Pancreas (tissue), 10 donors: ENCODE measurements at regions not wholly inside any gene's neighbourhood (a gene's known extent, or its start where the extent isn't known, plus 50 kb on each side); places are given as distances from the start of the nearest gene placed in this dataset.

Experiments used
- ATAC-seq, 4 donors: fragments of 200-7000 bp; cut with Tn5 transposase; one replicate each; pipeline versions ENCODE4 v1.8.0 to v1.9.1; 2020; ENCODE audit warnings: mild to moderate bottlenecking in 4 of 4, moderate library complexity in 4 of 4
- DNase-seq, 6 donors: peaks; one replicate each; pipeline ENCODE4 v3.0.0-alpha.2; 2020
- FAIRE-seq: peaks from 2 replicates; lab custom pipeline; 2012; peaks lifted over from hg19 to GRCh38; lab: Jason Lieb, UNC
- H3K27ac ChIP-seq, 4 donors: fragments of 200-600 bp; sonication (generic); 1 replicate in 3 of 4; 2 replicates in 1 of 4; pipeline versions ENCODE4 v1.5.0 to v1.8.0; 2020
- H3K27me3 ChIP-seq, 4 donors: fragments of 200-600 bp; one replicate each; pipeline ENCODE4 v1.8.0; 2021
- H3K36me3 ChIP-seq, 3 donors: fragments of 200-600 bp; sonication (generic) in 1 of 3; one replicate each; pipeline versions ENCODE4 v1.5.0 to v1.8.0; 2020 to 2021
- H3K4me1 ChIP-seq, 3 donors: fragments of 200-600 bp; one replicate each; pipeline ENCODE4 v1.8.0; 2021
- H3K4me3 ChIP-seq, 4 donors: fragments of 200-600 bp; sonication (generic) in 2 of 4; one replicate each; pipeline versions ENCODE4 v1.5.0 to v1.8.0; 2020 to 2021
- H3K9me3 ChIP-seq, 4 donors: fragments of 200-600 bp; one replicate each; pipeline ENCODE4 v1.8.0; 2021
- WGBS, 2 donors: extraction: QIAGEN DNeasy Blood & Tissue Kit; methylation state at CpG; one replicate each; pipeline ENCODE4 v1.1.7; 2013; 5-methylcytosine and 5-hydroxymethylcytosine counted together
- intact Hi-C, 3 donors: fragments of 100-400 bp; cut with DNase I; formaldehyde crosslinking; loops; one replicate each; pipeline versions ENCODE4 v1.11.1 to v1.14.2; 2022
- TF ChIP-seq, protein P1 (sequence below), 4 donors: fragments of 200-600 bp; sonication (generic) in 3 of 4; IDR thresholded peaks; one replicate each; pipeline versions ENCODE4 v1.5.0 to v1.8.0; 2021; ENCODE audit warnings: antibody characterized with exemption in 4 of 4
- donor health status: healthy with polysubstance abuse.
- donor health status: DM: no; HTN: no; CAD: no; lungs with moderate emphysema.
- donor health status: DM: no; HTN: no; CAD: no.
- donor health status: control.
- donor health status: control.
- donor health status: Bipolar disorder and iron deficiency.
- donor health status: DM: yes; HTN: yes; CAD: no.
- donor health status: DM: no; HTN: no; CAD: no.
- donor health status: DM: no; HTN: no; CAD: no.
- donor health status: DM: yes; HTN: yes; CAD: no.

- TF ChIP-seq, protein P1, sequence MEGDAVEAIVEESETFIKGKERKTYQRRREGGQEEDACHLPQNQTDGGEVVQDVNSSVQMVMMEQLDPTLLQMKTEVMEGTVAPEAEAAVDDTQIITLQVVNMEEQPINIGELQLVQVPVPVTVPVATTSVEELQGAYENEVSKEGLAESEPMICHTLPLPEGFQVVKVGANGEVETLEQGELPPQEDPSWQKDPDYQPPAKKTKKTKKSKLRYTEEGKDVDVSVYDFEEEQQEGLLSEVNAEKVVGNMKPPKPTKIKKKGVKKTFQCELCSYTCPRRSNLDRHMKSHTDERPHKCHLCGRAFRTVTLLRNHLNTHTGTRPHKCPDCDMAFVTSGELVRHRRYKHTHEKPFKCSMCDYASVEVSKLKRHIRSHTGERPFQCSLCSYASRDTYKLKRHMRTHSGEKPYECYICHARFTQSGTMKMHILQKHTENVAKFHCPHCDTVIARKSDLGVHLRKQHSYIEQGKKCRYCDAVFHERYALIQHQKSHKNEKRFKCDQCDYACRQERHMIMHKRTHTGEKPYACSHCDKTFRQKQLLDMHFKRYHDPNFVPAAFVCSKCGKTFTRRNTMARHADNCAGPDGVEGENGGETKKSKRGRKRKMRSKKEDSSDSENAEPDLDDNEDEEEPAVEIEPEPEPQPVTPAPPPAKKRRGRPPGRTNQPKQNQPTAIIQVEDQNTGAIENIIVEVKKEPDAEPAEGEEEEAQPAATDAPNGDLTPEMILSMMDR (IDR thresholded peaks at IDR 0.05) = no peak
- no peaks in the 10 kb centered on the region for H3K9me3 ChIP-seq
- no peaks in the 10 kb centered on the region for H3K4me1 ChIP-seq
- WGBS, 2 donors = 64 to 65% methylated on average over 12 of the region's 12 CpGs
- H3K27me3 ChIP-seq = no peaks in the 10 kb centered on the region
- no peak for DNase-seq
- no peak for ATAC-seq
- H3K36me3 ChIP-seq = no peaks in the 10 kb centered on the region
- no peak for FAIRE-seq
- intact Hi-C loops = no loop called here
- no peak overlapping the region for H3K4me3 ChIP-seq
- H3K27ac ChIP-seq = no peak overlapping the region
These were observed 600.6 kb downstream of the PTPRU start for GRCh38 chr1:29836651-29837646.

- no peaks in the 10 kb centered on the region for H3K9me3 ChIP-seq
- no peaks in the 10 kb centered on the region for H3K4me1 ChIP-seq
- no peak overlapping the region for H3K27ac ChIP-seq
- TF ChIP-seq, protein P1 (IDR thresholded peaks at IDR 0.05) = no peak
- no peaks in the 10 kb centered on the region for H3K36me3 ChIP-seq
- no peak overlapping the region for H3K4me3 ChIP-seq
- no peaks in the 10 kb centered on the region for H3K27me3 ChIP-seq
- intact Hi-C loops = no loop called here
- no peak for DNase-seq
- FAIRE-seq = no peak
- WGBS, 2 donors = 50 to 54% methylated on average over 8 of the region's 8 CpGs
- no peak for ATAC-seq
These were observed 599.6 kb downstream of the PTPRU start for GRCh38 chr1:29835874-29836273.

DNA sequence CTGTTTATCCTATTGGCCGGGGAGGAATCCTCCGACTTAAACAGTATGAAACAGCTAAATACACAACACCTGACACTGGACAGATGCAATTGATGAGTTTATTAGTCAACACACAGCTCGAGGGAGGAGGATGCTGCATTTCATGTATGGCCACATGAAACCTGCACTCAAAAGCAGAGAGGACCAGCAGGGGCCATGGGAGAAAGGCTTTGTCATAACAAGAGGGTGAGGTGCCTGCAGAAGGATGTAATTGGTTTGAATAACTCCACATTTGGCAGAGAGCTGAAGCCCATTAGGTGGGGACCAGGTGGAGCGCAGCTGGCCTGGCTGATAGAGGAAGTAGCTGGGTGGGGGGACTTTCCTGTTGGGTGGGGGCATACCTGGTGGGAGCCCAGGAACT lies 599.1 kb downstream of the PTPRU start:
- TF ChIP-seq, protein P1 (IDR thresholded peaks at IDR 0.05) = no peak
- DNase-seq = no peak
- no peaks in the 10 kb centered on the region for H3K9me3 ChIP-seq
- no peak for ATAC-seq
- FAIRE-seq = no peak
- H3K36me3 ChIP-seq = no peaks in the 10 kb centered on the region
- H3K27ac ChIP-seq = no peak overlapping the region
- H3K4me1 ChIP-seq = no peaks in the 10 kb centered on the region
- WGBS, 2 donors = 40% methylated on average over 4 of the region's 4 CpGs
- no peak overlapping the region for H3K4me3 ChIP-seq
- no peaks in the 10 kb centered on the region for H3K27me3 ChIP-seq
- intact Hi-C loops = no loop called here

- no peak for FAIRE-seq
- TF ChIP-seq, protein P1 (IDR thresholded peaks at IDR 0.05) = no peak
- H3K27me3 ChIP-seq = peaks cover 0 to 5% (median 0%) of the 10 kb centered on the region in 4 donors
- H3K9me3 ChIP-seq = no peaks in the 10 kb centered on the region
- ATAC-seq = no peak
- intact Hi-C loops = no loop called here
- no peaks in the 10 kb centered on the region for H3K36me3 ChIP-seq
- no peaks in the 10 kb centered on the region for H3K4me1 ChIP-seq
- H3K27ac ChIP-seq = no peak overlapping the region
- no peak for DNase-seq
- no peak overlapping the region for H3K4me3 ChIP-seq
- WGBS, 2 donors = 76 to 87% methylated on average over 6 of the region's 6 CpGs
These were observed 597.3 kb downstream of the PTPRU start for GRCh38 chr1:29833581-29833980.

- ATAC-seq = no peak
- Histone ChIP-seq H3K27ac (no peak overlapping the region), H3K4me1 (no peaks in the 10 kb centered on the region), H3K4me3 (no peak overlapping the region), H3K36me3 (no peaks in the 10 kb centered on the region), H3K9me3 (no peaks in the 10 kb centered on the region), H3K27me3 (peaks cover 0 to 5% (median 0%) of the 10 kb centered on the region in 4 donors)
- TF ChIP-seq, protein P1 (IDR thresholded peaks at IDR 0.05) = no peak
- DNase-seq = no peak
- 80 to 86% methylated on average over 5 of the region's 5 CpGs for WGBS, 2 donors
- FAIRE-seq = no peak
- intact Hi-C loops = no loop called here
These were observed 596.6 kb downstream of the PTPRU start for GRCh38 chr1:29832936-29833335.
